ENCODE measurements at regions not wholly inside any gene's neighbourhood (a gene's known extent, or its start where the extent isn't known, plus 50 kb on each side); places are given as distances from the start of the nearest gene placed in this dataset.
"Not testable (repeated sequence)": the region's sequence is repeated elsewhere in the genome, so short reads cannot be mapped to it uniquely, and the experiment has no call there.

DNA sequence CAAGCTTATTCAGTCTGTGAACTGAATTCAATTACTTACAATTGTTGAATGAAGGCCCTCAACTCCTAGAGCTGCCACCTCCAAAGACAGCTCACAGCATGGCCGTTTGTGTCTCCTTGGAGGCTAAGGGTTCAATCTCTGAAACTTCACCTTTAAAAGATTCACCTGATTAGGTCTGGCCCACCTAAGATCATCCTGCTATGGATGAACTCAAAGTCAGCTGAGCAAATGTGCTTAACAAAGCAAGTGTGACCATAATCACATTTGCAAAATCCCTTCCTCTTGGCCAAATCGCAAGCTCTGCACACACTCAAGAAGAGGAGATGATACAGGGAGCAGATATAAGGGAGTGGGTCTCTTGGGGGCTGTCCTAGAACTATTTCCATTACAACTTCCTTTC, 105.0 kb upstream of the FAM90A1 start:
- H3K36me3 ChIP-seq; H3K4me1 ChIP-seq; DNase-seq; H3K27me3 ChIP-seq; H3K4me3 ChIP-seq; H3K27ac ChIP-seq; in situ Hi-C loops (cut with MboI; ENCODE audit: low pct_ligation_motif_present in 1 of 4, low pct_unique_long_range_greater_than_20kb in 1 of 4, low sequenced_read_pairs in 3 of 4); H3K9me3 ChIP-seq; intact Hi-C loops (cut with DNase I; ENCODE audit: low total_unique reads): not testable (repeated sequence)
- 92% methylated on average over 2 of the region's 2 CpGs; no CpG with 5 or more reads in 1 of the 2 donors for WGBS, 2 donors (ENCODE audit: low coverage in 1 of 2)

DNA sequence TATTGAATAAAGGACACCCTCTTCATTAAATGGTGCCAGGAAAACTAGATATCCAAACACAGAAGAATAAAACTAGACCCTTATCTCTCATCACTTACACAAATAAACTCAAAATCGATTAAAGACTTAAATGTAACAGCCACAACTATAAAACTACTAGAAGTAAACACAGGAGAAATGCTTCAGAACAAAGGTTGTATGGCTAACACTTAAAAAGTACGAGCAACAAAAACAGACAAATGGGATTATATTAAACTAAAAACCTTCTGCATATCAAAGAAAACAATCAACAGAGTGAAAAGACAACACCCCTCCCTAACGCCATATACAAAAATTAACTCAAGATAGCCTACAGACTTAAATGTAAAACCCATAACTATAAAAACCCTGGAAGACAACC, 104.7 kb upstream of the CLEC6A start:
- H3K4me1 ChIP-seq; in situ Hi-C loops (cut with MboI; ENCODE audit: low pct_ligation_motif_present in 1 of 4, low pct_unique_long_range_greater_than_20kb in 1 of 4, low sequenced_read_pairs in 3 of 4); H3K4me3 ChIP-seq; H3K27ac ChIP-seq; H3K27me3 ChIP-seq; H3K9me3 ChIP-seq; H3K36me3 ChIP-seq; DNase-seq; intact Hi-C loops (cut with DNase I; ENCODE audit: low total_unique reads): not testable (repeated sequence)
- WGBS, 2 donors (ENCODE audit: low coverage in 1 of 2) = 60 to 64% methylated on average over 3 of the region's 3 CpGs

DNA sequence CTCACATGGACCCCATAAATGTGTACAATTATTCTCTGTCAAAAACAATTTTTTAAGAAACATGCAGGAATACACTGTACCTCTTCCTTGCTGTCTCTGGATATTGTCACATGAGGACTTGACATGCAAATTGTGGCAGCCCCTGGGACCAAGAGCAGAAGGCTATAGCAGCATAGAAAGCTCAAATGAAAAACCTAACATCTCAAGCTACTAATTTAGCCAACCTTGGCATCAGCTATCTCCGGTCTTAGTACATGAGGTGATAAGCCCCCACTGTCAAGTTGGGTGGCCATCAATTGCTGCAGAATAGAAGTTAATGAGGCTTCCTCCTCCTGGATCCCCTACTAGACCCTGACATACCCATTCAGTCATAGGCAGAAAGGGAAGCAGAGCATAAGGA, 101.0 kb upstream of the CLEC6A start:
- H3K36me3 ChIP-seq; H3K4me1 ChIP-seq; H3K27me3 ChIP-seq; H3K9me3 ChIP-seq; in situ Hi-C loops (cut with MboI; ENCODE audit: low pct_ligation_motif_present in 1 of 4, low pct_unique_long_range_greater_than_20kb in 1 of 4, low sequenced_read_pairs in 3 of 4); intact Hi-C loops (cut with DNase I; ENCODE audit: low total_unique reads); H3K4me3 ChIP-seq; H3K27ac ChIP-seq; DNase-seq: not testable (repeated sequence)
- 79% methylated on average over 1 of the region's 1 CpG; no CpG with 5 or more reads in 1 of the 2 donors for WGBS, 2 donors (ENCODE audit: low coverage in 1 of 2)

DNA sequence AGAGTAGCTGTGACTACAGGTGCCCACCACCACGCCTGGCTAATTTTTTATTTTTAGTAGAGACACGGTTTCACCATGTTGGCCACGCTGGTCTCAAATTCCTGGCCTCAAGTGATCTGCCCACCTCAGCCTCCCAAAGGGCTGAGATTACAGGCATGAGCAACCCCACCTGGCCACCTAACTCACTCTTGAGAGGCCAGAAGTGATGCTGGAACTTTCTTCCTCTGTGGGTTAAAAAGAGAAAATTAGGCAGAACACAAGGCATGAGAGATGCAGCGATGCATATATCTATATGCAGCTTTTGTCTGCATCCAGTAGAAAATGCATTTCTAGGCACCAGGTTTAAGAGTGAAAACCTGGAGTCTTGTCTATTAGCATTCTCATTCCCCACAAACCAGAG, 100.2 kb upstream of the CLEC6A start:
- intact Hi-C loops (cut with DNase I; ENCODE audit: low total_unique reads); in situ Hi-C loops (cut with MboI; ENCODE audit: low pct_ligation_motif_present in 1 of 4, low pct_unique_long_range_greater_than_20kb in 1 of 4, low sequenced_read_pairs in 3 of 4); H3K36me3 ChIP-seq; H3K27me3 ChIP-seq; H3K4me1 ChIP-seq; H3K9me3 ChIP-seq; H3K27ac ChIP-seq; DNase-seq; H3K4me3 ChIP-seq: not testable (repeated sequence)
- WGBS, 2 donors (ENCODE audit: low coverage in 1 of 2) = 57 to 83% methylated on average over 1 to 4 of the region's 4 CpGs

DNA sequence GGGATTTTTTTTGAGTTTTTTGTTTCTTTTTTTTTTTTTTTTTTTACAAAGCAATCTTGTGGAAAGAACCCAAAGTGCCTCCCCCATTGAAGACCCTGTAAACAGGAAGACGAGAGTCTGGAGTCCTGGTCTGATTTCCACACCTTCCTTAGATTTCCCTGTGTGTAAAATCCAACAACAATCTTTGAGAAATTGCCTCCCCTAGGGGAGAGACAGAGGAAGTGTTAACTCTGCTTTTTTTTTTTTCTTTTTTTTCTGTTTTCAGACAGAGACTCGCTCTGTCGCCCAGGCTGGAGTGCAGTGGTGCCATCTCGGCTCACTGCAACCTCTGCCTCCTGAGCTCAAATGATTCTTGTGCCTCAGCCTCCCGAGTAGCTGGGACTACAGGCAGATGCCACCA, 82.0 kb upstream of the CLEC6A start:
- WGBS, 2 donors (ENCODE audit: low coverage in 1 of 2) = 36 to 56% methylated on average over 4 to 5 of the region's 5 CpGs
- intact Hi-C loops (cut with DNase I; ENCODE audit: low total_unique reads); H3K9me3 ChIP-seq; DNase-seq; H3K36me3 ChIP-seq; H3K4me1 ChIP-seq; H3K27ac ChIP-seq; H3K4me3 ChIP-seq; in situ Hi-C loops (cut with MboI; ENCODE audit: low pct_ligation_motif_present in 1 of 4, low pct_unique_long_range_greater_than_20kb in 1 of 4, low sequenced_read_pairs in 3 of 4); H3K27me3 ChIP-seq: not testable (repeated sequence)

DNA sequence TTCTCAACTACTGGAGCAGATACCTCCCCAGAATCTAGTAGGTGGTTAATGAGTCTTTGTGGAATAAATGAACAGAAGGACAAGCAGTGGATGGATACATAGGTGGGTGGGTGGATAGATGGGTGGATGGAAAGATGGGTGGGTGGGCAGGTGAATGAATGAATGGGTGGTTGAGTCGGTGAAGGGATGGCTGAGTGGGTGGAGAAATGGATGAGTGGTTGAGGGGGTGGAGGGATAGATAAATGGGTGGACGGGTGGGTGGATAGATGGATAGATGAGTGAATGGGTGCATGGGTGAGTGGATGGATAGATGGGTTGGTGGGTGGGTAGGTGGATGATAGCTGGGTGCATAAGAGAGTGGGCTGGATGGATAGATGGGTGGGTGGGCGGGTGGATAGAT, 80.6 kb upstream of the CLEC6A start:
- intact Hi-C loops (cut with DNase I; ENCODE audit: low total_unique reads); in situ Hi-C loops (cut with MboI; ENCODE audit: low pct_ligation_motif_present in 1 of 4, low pct_unique_long_range_greater_than_20kb in 1 of 4, low sequenced_read_pairs in 3 of 4): not testable (repeated sequence)
- 75 to 83% methylated on average over 1 to 3 of the region's 3 CpGs for WGBS, 2 donors (ENCODE audit: low coverage in 1 of 2)

DNA sequence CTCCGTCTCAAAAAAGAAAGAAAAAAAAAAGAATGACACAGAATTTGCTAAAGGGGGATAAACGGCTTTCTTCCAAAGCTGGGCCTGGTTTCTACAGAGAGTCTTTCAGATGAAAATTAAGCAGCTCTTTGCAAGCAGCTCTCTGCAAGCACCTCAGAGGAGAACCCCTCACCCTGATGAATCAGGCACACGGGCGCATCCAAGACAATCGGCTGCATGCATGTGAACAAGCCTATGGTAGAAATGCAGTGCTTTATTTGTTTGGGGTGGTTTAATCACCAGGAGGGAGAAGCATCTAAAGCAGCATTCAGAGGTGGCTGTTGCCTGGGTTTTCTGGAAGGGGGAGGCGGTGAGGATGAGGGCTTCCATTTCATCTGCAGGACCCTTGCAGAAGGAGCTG, 78.0 kb upstream of the CLEC6A start:
- H3K36me3 ChIP-seq; DNase-seq; in situ Hi-C loops (cut with MboI; ENCODE audit: low pct_ligation_motif_present in 1 of 4, low pct_unique_long_range_greater_than_20kb in 1 of 4, low sequenced_read_pairs in 3 of 4); H3K4me3 ChIP-seq; H3K27ac ChIP-seq; intact Hi-C loops (cut with DNase I; ENCODE audit: low total_unique reads); H3K27me3 ChIP-seq; H3K9me3 ChIP-seq; H3K4me1 ChIP-seq: not testable (repeated sequence)
- WGBS, 2 donors (ENCODE audit: low coverage in 1 of 2) = 80 to 86% methylated on average over 1 to 6 of the region's 6 CpGs

More for the DNA sequence above, 80.6 kb upstream of the CLEC6A start:
- not testable (repeated sequence) for H3K4me3 ChIP-seq, DNase-seq, H3K27me3 ChIP-seq, H3K27ac ChIP-seq, H3K9me3 ChIP-seq, H3K36me3 ChIP-seq, H3K4me1 ChIP-seq

DNA sequence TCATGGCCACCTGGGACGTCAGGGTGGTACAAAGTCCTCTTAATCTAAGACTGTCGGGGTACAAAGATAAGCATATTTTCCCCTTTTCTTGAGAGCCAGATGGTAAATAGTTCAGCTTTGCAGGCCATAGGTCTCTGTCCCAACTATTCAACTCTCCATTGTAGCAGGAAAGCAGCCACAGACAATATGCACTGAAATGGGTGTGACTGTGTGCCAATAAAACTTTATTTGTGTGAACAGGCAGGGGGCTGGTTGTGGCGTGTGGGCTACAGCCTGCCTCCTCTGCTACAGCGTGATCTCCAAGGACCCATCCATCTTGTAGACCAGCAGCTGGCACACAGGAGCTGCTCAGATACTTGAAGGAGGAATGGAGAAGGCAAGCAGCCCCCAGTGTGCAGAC, 73.2 kb upstream of the CLEC6A start:
- in situ Hi-C loops (cut with MboI; ENCODE audit: low pct_ligation_motif_present in 1 of 4, low pct_unique_long_range_greater_than_20kb in 1 of 4, low sequenced_read_pairs in 3 of 4); H3K9me3 ChIP-seq; DNase-seq; H3K36me3 ChIP-seq; H3K27ac ChIP-seq; intact Hi-C loops (cut with DNase I; ENCODE audit: low total_unique reads); H3K4me3 ChIP-seq; H3K27me3 ChIP-seq; H3K4me1 ChIP-seq: not testable (repeated sequence)
- 84% methylated on average over 4 of the region's 4 CpGs; no CpG with 5 or more reads in 1 of the 2 donors for WGBS, 2 donors (ENCODE audit: low coverage in 1 of 2)

DNA sequence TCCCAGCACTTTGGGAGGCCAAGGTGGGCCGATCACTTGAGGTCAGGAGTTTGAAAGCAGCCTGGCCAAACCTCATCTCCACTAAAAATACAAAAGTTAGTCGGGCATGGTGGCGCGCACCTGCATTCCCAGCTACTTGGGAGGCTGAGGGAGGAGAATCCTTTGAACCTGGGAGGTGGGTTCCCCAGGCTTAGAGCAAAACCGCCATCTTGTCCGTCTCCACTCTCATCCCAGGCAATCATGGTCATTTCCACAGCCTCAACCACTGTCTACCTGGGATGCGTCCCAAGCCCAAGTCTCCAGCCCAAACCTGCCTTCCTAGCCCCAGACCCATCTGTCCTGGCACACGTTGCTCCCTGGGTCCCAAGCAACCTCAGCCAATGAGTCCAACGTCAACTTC, 71.1 kb upstream of the CLEC6A start:
- H3K27ac ChIP-seq; H3K4me3 ChIP-seq; H3K9me3 ChIP-seq; H3K36me3 ChIP-seq; intact Hi-C loops (cut with DNase I; ENCODE audit: low total_unique reads); H3K4me1 ChIP-seq; H3K27me3 ChIP-seq; in situ Hi-C loops (cut with MboI; ENCODE audit: low pct_ligation_motif_present in 1 of 4, low pct_unique_long_range_greater_than_20kb in 1 of 4, low sequenced_read_pairs in 3 of 4); DNase-seq: not testable (repeated sequence)
- 86 to 97% methylated on average over 1 to 9 of the region's 9 CpGs for WGBS, 2 donors (ENCODE audit: low coverage in 1 of 2)

DNA sequence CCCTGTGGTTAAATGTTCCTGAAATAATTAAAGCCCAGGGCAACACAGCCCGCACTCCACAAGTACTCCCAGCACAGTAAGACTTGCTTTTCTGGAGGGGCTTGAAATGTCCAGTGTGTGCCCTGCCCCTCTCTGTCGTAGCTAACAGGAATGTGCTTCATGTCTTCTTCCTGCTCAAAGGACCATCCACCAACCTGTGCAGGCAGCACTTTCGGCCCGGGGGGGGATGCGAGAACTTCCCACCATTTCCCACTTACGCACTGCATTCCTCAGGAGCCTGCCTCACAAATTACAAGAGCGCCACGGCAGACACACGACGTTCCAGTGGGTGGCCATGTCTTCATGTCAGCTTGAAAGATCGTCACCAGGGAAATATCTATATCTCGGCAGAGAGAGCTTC, 70.3 kb upstream of the CLEC6A start:
- intact Hi-C loops (cut with DNase I; ENCODE audit: low total_unique reads); H3K27ac ChIP-seq; in situ Hi-C loops (cut with MboI; ENCODE audit: low pct_ligation_motif_present in 1 of 4, low pct_unique_long_range_greater_than_20kb in 1 of 4, low sequenced_read_pairs in 3 of 4); DNase-seq; H3K36me3 ChIP-seq; H3K4me3 ChIP-seq; H3K9me3 ChIP-seq; H3K4me1 ChIP-seq: not testable (repeated sequence)
- H3K27me3 ChIP-seq = peaks cover 14% of the 10 kb centered on the region
- WGBS, 2 donors (ENCODE audit: low coverage in 1 of 2) = 87 to 100% methylated on average over 1 to 12 of the region's 12 CpGs

DNA sequence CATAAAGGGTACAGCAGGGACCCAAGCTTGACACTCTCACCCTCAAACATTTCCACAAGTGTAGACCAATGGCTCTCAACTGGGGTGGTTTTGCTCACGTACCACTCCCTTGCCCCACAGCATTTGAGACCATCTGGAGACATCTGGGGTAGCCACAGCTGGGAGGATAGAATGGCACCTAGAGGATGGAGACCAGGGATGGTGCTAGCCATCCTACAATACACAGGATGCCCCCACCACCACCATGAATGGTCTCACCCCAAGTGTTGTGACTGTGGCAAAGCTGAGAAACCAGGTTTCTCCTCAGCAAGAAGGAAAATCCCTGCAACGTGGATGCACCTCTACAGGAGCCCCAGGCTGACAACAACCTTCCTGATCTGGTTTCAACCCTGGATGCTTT, 69.1 kb upstream of the CLEC6A start:
- H3K4me3 ChIP-seq; H3K36me3 ChIP-seq; H3K9me3 ChIP-seq; H3K27ac ChIP-seq; H3K4me1 ChIP-seq; in situ Hi-C loops (cut with MboI; ENCODE audit: low pct_ligation_motif_present in 1 of 4, low pct_unique_long_range_greater_than_20kb in 1 of 4, low sequenced_read_pairs in 3 of 4); intact Hi-C loops (cut with DNase I; ENCODE audit: low total_unique reads); DNase-seq: not testable (repeated sequence)
- 100% methylated on average over 1 of the region's 2 CpGs; no CpG with 5 or more reads in 1 of the 2 donors for WGBS, 2 donors (ENCODE audit: low coverage in 1 of 2)
- H3K27me3 ChIP-seq = peaks cover 14% of the 10 kb centered on the region

All from transverse colon (tissue), 4 donors.